ENCODE measurements at regions not wholly inside any gene's neighbourhood (a gene's known extent, or its start where the extent isn't known, plus 50 kb on each side); places are given as distances from the start of the nearest gene placed in this dataset.

DNA sequence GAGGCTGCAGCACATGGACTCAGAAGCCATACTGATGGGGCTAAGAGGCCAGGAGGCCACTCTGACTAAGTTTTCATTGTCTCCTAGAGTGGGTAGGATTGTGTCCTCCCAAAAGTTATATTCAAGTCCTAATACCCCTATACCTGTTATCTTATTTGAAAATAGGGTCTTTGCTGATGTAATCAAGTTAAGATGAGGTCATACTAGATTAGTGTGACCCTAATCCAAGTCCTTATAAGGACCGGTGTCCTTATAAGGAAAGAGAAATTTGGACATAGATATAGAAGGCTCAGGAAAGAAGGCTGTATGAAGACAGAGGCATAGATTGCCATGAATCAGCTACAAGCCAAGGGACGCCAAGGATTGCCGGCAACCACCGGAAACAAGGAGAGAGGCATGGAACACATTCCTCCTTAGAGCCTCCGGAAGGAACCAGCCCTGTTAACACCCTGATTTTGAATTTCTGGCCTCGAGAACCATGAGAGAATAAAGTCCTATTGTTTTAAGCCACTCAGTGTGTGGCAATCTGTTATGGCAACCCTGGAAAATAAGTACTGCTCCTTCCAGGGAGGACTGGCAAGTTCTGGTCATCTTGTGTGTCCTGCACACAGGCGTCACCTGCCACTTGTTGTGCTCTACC, 157.0 kb downstream of the EMX2 start:
- no peaks in the 10 kb centered on the region for H3K4me1 ChIP-seq (ENCODE audit: control insufficient read depth in 2 of 2, insufficient read depth in 2 of 2, low read length in 2 of 2)
- no peak overlapping the region for H3K4me3 ChIP-seq (ENCODE audit: low read length in 2 of 2)
- no peaks in the 10 kb centered on the region for H3K36me3 ChIP-seq (ENCODE audit: control insufficient read depth in 2 of 2, insufficient read depth in 2 of 2, low read length in 2 of 2)
- no peak overlapping the region for H3K9ac ChIP-seq (ENCODE audit: low read depth in 1 of 2, low read length in 2 of 2)
- H3K27me3 ChIP-seq (ENCODE audit: control insufficient read depth in 2 of 2, insufficient read depth in 2 of 2, low read length in 2 of 2): peaks cover 0 to 1% of the 10 kb centered on the region in 2 donors
- no peak overlapping the region for H3K27ac ChIP-seq (ENCODE audit: low read depth in 2 of 2, low read length in 2 of 2)
- H3K9me3 ChIP-seq (ENCODE audit: control insufficient read depth in 2 of 2, low read length in 2 of 2): no peaks in the 10 kb centered on the region

DNA sequence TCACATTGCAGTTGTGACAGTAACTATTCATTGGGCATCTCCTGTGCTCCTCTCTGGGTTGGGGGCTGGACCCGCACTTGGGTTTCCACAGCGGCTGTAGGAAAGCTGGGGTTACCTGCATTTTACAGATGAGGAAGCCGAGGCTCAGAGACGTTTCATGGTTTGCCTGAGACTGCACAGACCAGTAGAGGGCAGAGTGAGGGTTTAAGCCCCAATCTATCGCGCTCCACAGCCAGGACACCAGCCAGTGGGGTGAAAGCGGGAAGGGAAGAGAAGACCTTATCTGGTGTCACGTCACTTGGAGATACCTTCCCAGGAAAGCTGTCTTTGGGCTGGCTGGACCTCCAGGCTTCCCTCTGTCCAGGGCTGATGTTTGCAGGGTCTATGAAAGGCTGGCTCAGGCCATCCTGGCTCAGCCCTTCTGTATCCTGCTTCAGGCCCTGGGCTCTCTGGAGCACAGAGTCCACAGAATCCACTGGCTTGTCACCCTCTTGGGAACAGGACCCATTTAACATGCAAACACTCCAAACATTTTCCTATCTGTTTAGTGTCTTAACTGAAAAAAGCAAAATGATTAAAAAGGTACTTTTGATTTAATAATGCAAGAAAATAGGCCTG, 167.7 kb downstream of the EMX2 start:
- no peak overlapping the region for H3K4me3 ChIP-seq (ENCODE audit: low read length in 2 of 2)
- no peaks in the 10 kb centered on the region for H3K9me3 ChIP-seq (ENCODE audit: control insufficient read depth in 2 of 2, low read length in 2 of 2)
- no peaks in the 10 kb centered on the region for H3K4me1 ChIP-seq (ENCODE audit: control insufficient read depth in 2 of 2, insufficient read depth in 2 of 2, low read length in 2 of 2)
- no peaks in the 10 kb centered on the region for H3K36me3 ChIP-seq (ENCODE audit: control insufficient read depth in 2 of 2, insufficient read depth in 2 of 2, low read length in 2 of 2)
- H3K9ac ChIP-seq (ENCODE audit: low read depth in 1 of 2, low read length in 2 of 2): no peak overlapping the region
- no peak overlapping the region for H3K27ac ChIP-seq (ENCODE audit: low read depth in 2 of 2, low read length in 2 of 2)
- peaks cover 0 to 3% of the 10 kb centered on the region in 2 donors for H3K27me3 ChIP-seq (ENCODE audit: control insufficient read depth in 2 of 2, insufficient read depth in 2 of 2, low read length in 2 of 2)

DNA sequence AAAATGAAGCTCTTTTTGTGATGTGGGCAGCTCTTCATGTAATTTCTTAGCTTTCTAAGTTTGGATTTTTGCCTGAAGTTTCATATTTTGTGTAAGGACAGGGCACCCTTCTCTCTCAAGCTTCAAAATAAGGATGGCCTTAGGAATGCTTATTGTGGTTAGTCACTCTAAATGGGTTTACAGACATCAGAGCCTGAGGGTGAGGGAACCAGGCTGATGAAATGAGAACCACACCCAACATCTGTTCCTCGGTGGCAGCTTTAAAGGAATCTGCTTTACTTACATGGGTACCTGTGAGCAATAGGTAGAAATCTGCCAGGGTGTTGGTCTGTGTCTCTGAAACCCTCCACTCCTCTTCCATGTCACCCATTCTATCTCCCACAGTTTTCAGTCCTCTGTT, 174.3 kb downstream of the EMX2 start:
- no peak overlapping the region for H3K4me3 ChIP-seq (ENCODE audit: low read length in 2 of 2)
- peaks cover 0 to 2% of the 10 kb centered on the region in 2 donors for H3K9me3 ChIP-seq (ENCODE audit: control insufficient read depth in 2 of 2, low read length in 2 of 2)
- no peak overlapping the region for H3K27ac ChIP-seq (ENCODE audit: low read depth in 2 of 2, low read length in 2 of 2)
- no peaks in the 10 kb centered on the region for H3K4me1 ChIP-seq (ENCODE audit: control insufficient read depth in 2 of 2, insufficient read depth in 2 of 2, low read length in 2 of 2)
- no peaks in the 10 kb centered on the region for H3K36me3 ChIP-seq (ENCODE audit: control insufficient read depth in 2 of 2, insufficient read depth in 2 of 2, low read length in 2 of 2)
- H3K9ac ChIP-seq (ENCODE audit: low read depth in 1 of 2, low read length in 2 of 2): no peak overlapping the region
- H3K27me3 ChIP-seq (ENCODE audit: control insufficient read depth in 2 of 2, insufficient read depth in 2 of 2, low read length in 2 of 2): no peaks in the 10 kb centered on the region

DNA sequence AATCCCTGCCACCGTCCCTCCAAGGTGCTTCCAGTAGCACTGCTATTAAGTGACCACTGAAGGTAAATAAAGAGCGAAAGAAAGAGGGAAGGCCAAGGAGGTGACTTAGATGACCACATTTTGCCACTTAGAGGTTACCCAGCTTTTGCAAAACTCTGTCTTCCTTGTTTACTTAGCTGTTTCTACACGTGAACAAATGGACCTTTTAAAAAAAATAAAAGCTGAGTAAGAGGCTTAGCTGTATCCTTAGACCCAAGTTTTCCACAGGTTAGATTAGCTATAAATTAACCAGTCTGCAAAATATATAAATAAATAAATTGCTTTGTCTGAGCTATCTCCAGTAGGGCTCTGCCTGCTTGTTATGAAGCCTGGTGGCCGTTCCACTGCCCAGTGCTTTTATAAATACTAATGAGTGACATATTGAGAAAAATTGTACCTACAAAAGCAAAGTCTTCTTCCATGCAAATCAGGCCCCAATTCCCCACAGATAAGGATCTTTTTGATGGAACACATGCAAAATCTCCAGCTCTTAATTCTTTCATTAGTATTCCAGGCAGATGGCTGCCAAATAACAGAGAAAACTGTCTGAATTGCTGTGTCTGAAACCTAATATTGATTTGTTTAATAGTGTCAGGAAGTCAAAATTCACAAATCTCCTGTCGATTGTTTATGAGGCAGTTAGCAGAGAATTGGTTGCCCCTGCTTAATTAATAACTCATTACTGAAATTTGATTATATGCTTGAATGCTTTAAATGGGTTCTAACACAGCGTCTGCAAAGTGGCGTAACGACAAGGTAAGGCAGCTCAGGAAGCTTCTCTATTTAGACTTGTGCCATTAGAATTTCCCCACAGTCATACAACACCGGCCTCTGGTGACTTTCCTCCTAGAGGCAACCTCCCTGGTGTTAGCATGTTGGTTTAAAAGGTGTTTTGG, 176.7 kb downstream of the EMX2 start:
- no peak overlapping the region for H3K9ac ChIP-seq (ENCODE audit: low read depth in 1 of 2, low read length in 2 of 2)
- H3K36me3 ChIP-seq (ENCODE audit: control insufficient read depth in 2 of 2, insufficient read depth in 2 of 2, low read length in 2 of 2): no peaks in the 10 kb centered on the region
- H3K4me1 ChIP-seq (ENCODE audit: control insufficient read depth in 2 of 2, insufficient read depth in 2 of 2, low read length in 2 of 2): no peaks in the 10 kb centered on the region
- H3K27me3 ChIP-seq (ENCODE audit: control insufficient read depth in 2 of 2, insufficient read depth in 2 of 2, low read length in 2 of 2): no peaks in the 10 kb centered on the region
- no peak overlapping the region for H3K27ac ChIP-seq (ENCODE audit: low read depth in 2 of 2, low read length in 2 of 2)
- peaks cover 0 to 2% of the 10 kb centered on the region in 2 donors for H3K9me3 ChIP-seq (ENCODE audit: control insufficient read depth in 2 of 2, low read length in 2 of 2)
- H3K4me3 ChIP-seq (ENCODE audit: low read length in 2 of 2): no peak overlapping the region

DNA sequence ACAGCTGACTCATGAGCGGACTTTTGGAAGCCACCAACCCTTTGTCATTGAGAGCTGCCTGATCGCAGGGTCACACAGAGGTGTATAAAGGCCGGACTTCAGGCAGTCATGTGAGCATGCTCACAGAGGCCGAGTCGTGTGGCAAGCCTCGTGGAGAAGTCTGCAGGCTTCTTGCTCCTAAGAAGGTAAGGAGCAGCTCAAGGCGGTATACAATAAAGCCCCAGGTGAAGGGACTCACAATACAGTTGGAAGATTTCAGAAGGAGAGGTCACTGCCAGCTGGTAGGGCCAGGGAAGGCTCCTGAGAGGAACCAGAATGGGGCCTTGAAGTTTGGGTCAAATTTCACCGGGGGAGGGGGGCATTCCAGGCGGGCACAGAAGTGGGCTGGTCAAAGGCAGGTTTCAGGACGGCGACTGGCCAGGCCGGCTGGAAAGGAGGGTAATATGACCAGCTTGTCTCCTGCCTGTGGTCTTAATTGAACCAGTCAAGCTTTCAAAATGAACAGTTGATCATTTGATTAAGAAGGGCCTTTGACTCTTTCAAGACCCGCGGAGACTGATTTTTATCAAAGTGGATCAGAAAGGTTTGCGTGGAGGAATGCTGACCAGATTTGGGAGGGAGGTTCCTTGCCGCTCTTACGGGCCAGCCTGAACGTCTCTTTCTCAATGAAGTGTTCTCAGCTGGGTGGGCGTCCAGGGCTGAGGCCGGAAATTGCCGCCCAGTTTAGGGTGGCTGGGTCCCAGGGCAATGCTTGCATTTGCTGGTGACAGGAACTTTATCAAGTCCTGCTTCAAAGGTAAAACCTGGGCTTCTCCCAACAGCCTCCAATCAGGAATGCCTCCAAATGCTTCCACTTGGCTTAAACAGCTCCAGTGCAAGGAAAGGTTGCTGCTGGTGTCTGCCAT, 178.6 kb downstream of the EMX2 start:
- Histone ChIP-seq H3K4me1 (ENCODE audit: control insufficient read depth in 2 of 2, insufficient read depth in 2 of 2, low read length in 2 of 2) (no peaks in the 10 kb centered on the region), H3K9ac (ENCODE audit: low read depth in 1 of 2, low read length in 2 of 2) (no peak overlapping the region), H3K27me3 (ENCODE audit: control insufficient read depth in 2 of 2, insufficient read depth in 2 of 2, low read length in 2 of 2) (no peaks in the 10 kb centered on the region), H3K27ac (ENCODE audit: low read depth in 2 of 2, low read length in 2 of 2) (no peak overlapping the region), H3K36me3 (ENCODE audit: control insufficient read depth in 2 of 2, insufficient read depth in 2 of 2, low read length in 2 of 2) (no peaks in the 10 kb centered on the region), H3K9me3 (ENCODE audit: control insufficient read depth in 2 of 2, low read length in 2 of 2) (peaks cover 0 to 2% of the 10 kb centered on the region in 2 donors), H3K4me3 (ENCODE audit: low read length in 2 of 2) (no peak overlapping the region)

DNA sequence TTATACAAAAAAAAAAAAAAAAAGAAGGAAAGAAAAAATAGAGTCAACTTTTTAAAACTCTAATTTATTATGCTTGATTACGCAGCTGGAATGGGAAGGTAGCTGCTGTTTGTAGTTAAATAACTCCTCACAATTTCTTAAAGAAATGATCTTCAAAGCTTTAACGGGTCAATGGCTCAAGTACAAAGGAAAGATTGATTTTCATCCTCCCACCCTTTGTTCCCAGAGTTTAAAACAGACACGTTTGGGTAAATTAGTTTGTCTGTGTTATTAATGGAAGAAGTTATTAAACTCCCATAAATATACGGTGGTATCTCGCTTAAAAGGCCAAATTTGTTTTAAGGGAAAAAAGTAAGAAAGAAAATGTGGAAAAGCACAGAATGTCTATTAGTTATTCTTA, 179.3 kb downstream of the EMX2 start:
- Histone ChIP-seq H3K27me3 (ENCODE audit: control insufficient read depth in 2 of 2, insufficient read depth in 2 of 2, low read length in 2 of 2) (no peaks in the 10 kb centered on the region), H3K4me3 (ENCODE audit: low read length in 2 of 2) (no peak overlapping the region), H3K36me3 (ENCODE audit: control insufficient read depth in 2 of 2, insufficient read depth in 2 of 2, low read length in 2 of 2) (no peaks in the 10 kb centered on the region), H3K27ac (ENCODE audit: low read depth in 2 of 2, low read length in 2 of 2) (no peak overlapping the region), H3K4me1 (ENCODE audit: control insufficient read depth in 2 of 2, insufficient read depth in 2 of 2, low read length in 2 of 2) (no peaks in the 10 kb centered on the region), H3K9ac (ENCODE audit: low read depth in 1 of 2, low read length in 2 of 2) (no peak overlapping the region), H3K9me3 (ENCODE audit: control insufficient read depth in 2 of 2, low read length in 2 of 2) (peaks cover 0 to 2% of the 10 kb centered on the region in 2 donors)

DNA sequence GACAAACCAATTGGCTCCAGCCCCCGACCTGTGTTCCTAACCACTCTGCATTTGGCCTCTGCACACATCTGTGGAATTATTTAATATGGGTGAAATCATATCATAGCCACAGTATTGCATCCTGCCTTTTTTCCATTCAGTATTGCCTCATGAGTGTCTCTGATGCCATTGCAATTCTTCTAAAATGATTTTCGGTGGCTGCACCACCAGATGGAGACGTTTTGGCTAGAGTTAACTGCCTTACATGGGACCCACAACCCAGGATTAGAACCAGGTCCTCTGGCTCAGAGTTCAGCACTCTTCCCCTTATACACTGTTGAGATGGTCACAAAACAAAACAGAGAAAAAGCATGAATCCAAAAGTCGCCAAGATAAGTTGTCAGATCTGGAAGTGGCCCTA, 180.8 kb downstream of the EMX2 start:
- Histone ChIP-seq H3K4me3 (ENCODE audit: low read length in 2 of 2) (no peak overlapping the region), H3K4me1 (ENCODE audit: control insufficient read depth in 2 of 2, insufficient read depth in 2 of 2, low read length in 2 of 2) (no peaks in the 10 kb centered on the region), H3K9ac (ENCODE audit: low read depth in 1 of 2, low read length in 2 of 2) (no peak overlapping the region), H3K27me3 (ENCODE audit: control insufficient read depth in 2 of 2, insufficient read depth in 2 of 2, low read length in 2 of 2) (peaks cover 0 to 3% of the 10 kb centered on the region in 2 donors), H3K9me3 (ENCODE audit: control insufficient read depth in 2 of 2, low read length in 2 of 2) (peaks cover 0 to 2% of the 10 kb centered on the region in 2 donors), H3K36me3 (ENCODE audit: control insufficient read depth in 2 of 2, insufficient read depth in 2 of 2, low read length in 2 of 2) (no peaks in the 10 kb centered on the region), H3K27ac (ENCODE audit: low read depth in 2 of 2, low read length in 2 of 2) (no peak overlapping the region)

DNA sequence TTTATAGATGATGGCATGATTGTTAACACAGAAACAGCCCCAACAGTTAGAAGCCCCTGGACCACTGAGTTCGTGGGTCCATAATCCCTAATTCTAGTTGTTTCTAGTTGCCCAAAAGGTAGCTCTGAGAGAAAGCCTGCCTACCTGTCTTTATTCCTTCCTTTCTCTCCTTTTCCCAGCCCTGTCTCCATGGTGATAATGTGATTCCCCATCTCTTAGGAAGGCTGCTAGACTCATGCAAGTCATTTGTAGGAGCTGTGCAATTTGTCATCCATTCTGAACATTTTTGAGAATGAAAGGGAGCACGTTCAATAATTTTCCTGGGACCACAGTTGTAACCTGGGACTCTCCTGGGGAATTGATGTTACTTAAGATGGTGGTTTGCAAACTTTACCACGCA, 183.4 kb downstream of the EMX2 start:
- no peak overlapping the region for H3K27ac ChIP-seq (ENCODE audit: low read depth in 2 of 2, low read length in 2 of 2)
- H3K27me3 ChIP-seq (ENCODE audit: control insufficient read depth in 2 of 2, insufficient read depth in 2 of 2, low read length in 2 of 2): peaks cover 0 to 3% of the 10 kb centered on the region in 2 donors
- H3K9ac ChIP-seq (ENCODE audit: low read depth in 1 of 2, low read length in 2 of 2): no peak overlapping the region
- H3K4me1 ChIP-seq (ENCODE audit: control insufficient read depth in 2 of 2, insufficient read depth in 2 of 2, low read length in 2 of 2): no peaks in the 10 kb centered on the region
- H3K36me3 ChIP-seq (ENCODE audit: control insufficient read depth in 2 of 2, insufficient read depth in 2 of 2, low read length in 2 of 2): no peaks in the 10 kb centered on the region
- H3K4me3 ChIP-seq (ENCODE audit: low read length in 2 of 2): no peak overlapping the region
- no peaks in the 10 kb centered on the region for H3K9me3 ChIP-seq (ENCODE audit: control insufficient read depth in 2 of 2, low read length in 2 of 2)

DNA sequence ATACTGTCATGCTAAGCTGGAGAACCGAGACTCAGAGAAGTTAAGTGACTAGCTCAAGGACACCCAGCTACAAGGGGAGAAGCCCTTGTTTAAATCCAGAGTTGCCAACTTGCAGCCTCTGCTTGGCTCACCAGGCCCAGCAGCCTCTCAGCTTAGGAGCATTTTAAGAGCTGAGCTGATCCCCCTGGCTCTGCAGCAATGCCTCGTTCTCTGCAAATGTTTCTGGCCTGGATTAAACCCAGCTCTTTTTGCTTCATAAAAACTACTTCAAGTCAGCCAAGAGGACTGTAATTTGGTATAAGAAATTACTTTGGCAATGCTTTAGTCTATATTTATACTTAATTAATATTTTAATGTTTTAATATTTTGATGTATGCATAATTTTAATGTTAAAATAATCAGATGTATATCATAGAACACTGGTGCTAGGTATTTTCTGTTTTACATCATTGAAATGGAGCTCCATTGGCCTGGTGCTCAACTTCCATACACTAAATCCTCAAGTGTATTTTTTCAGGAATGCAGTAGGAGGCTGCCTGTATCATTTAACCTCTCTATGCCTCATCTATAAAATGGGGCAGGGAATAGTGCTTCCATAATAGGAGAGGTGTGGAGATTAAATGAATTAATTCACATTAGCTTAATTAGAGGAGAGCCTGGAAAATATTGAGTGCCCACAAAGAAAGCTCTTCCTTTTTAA, 184.2 kb downstream of the EMX2 start:
- Histone ChIP-seq H3K36me3 (ENCODE audit: control insufficient read depth in 2 of 2, insufficient read depth in 2 of 2, low read length in 2 of 2) (no peaks in the 10 kb centered on the region), H3K4me1 (ENCODE audit: control insufficient read depth in 2 of 2, insufficient read depth in 2 of 2, low read length in 2 of 2) (no peaks in the 10 kb centered on the region), H3K27ac (ENCODE audit: low read depth in 2 of 2, low read length in 2 of 2) (no peak overlapping the region), H3K4me3 (ENCODE audit: low read length in 2 of 2) (no peak overlapping the region), H3K9me3 (ENCODE audit: control insufficient read depth in 2 of 2, low read length in 2 of 2) (no peaks in the 10 kb centered on the region), H3K9ac (ENCODE audit: low read depth in 1 of 2, low read length in 2 of 2) (no peak overlapping the region), H3K27me3 (ENCODE audit: control insufficient read depth in 2 of 2, insufficient read depth in 2 of 2, low read length in 2 of 2) (peaks cover 0 to 3% of the 10 kb centered on the region in 2 donors)

All from mucosa of rectum (tissue), 2 donors.